ENCODE measurements at regions not wholly inside any gene's neighbourhood (a gene's known extent, or its start where the extent isn't known, plus 50 kb on each side); places are given as distances from the start of the nearest gene placed in this dataset.

DNA sequence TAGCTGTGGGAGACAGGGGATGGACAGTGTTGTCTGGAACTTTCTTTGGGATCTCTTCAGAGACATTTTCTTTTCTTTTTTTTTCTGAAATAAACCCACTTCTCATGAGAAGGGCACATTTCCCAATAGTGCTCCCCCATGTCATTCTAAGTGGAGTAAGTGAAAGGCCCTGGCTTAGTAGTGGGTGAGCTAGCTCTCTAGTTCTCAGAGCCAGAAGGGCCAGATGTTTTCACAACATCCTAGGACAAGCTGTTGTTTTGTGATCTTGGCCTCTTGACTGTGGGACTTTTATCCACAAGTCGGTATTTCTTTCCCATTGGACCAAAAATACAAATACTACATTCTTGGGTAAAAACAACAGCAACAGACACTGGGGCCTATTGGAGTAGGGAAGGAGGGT, 607.7 kb upstream of the TENM4 start:
- TF ChIP-seq, protein P1, sequence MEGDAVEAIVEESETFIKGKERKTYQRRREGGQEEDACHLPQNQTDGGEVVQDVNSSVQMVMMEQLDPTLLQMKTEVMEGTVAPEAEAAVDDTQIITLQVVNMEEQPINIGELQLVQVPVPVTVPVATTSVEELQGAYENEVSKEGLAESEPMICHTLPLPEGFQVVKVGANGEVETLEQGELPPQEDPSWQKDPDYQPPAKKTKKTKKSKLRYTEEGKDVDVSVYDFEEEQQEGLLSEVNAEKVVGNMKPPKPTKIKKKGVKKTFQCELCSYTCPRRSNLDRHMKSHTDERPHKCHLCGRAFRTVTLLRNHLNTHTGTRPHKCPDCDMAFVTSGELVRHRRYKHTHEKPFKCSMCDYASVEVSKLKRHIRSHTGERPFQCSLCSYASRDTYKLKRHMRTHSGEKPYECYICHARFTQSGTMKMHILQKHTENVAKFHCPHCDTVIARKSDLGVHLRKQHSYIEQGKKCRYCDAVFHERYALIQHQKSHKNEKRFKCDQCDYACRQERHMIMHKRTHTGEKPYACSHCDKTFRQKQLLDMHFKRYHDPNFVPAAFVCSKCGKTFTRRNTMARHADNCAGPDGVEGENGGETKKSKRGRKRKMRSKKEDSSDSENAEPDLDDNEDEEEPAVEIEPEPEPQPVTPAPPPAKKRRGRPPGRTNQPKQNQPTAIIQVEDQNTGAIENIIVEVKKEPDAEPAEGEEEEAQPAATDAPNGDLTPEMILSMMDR (IDR thresholded peaks at IDR 0.05): no peak
- no peak for TF ChIP-seq ZFX (IDR thresholded peaks at IDR 0.05; ENCODE audit: borderline replicate concordance)
- no peak overlapping the region for H3K27ac ChIP-seq

DNA sequence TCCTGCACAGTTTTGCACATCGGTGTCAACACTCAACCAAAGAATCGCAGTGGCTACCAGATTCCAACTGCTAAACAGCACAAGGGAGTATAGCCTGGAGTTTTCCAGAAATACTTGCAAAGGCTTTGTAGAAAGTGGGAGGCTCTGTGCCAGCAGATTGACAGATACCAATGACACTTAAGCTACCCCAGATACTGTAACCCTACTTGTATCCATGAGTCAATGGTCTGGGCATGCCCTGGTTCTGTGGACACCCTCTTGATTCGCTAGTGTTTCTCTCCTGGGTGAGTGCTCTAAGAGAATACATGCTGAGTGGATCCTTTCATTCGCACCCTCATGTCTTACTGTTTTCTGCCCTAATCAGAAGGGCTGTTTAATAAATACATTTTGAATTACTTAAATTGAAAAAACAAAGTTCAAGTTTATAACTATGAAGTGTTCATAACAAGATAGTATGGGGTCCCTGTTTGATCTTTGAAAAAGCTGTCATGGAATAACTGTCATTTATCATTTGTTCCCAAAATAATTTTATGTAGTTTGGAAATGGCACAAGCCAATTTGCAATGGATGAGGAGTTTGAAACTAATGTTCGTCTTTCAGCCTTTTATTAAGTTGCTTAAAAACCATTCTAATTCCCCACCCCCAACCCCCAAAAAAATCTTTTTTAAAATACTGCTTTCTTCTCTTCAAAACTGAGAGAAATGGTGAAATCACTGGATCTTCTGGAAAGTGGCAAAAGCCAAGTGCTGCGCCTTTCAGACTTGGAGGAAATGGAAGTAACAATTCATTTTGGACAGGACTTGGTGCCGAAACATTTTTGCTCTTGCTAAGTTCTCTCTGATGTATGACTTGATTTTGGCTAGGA, 600.5 kb upstream of the TENM4 start:
- TF ChIP-seq, protein P1 (IDR thresholded peaks at IDR 0.05): no peak
- no peak for TF ChIP-seq ZFX (IDR thresholded peaks at IDR 0.05; ENCODE audit: borderline replicate concordance)
- H3K27ac ChIP-seq: no peak overlapping the region

DNA sequence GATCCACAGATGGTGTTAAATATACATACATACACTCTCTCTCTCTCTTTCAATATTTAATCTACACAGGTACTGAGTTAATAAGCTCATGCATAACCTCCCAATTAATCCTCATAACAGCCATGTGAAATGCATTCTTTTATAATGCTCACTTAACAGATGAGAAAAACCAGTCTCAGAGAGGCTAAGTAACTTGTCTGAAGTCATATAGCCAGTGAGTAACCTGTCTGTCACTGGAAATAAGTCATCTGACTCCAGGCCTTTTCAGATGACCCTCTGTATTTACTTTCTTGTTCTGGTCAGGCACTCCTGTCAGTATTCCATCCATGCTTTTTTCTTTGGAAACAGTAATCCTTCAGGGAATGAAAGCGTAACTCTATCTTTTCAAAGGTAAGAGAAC, 594.0 kb upstream of the TENM4 start:
- TF ChIP-seq, protein P1 (IDR thresholded peaks at IDR 0.05): no peak
- no peak for TF ChIP-seq ZFX (IDR thresholded peaks at IDR 0.05; ENCODE audit: borderline replicate concordance)
- no peak overlapping the region for H3K27ac ChIP-seq

DNA sequence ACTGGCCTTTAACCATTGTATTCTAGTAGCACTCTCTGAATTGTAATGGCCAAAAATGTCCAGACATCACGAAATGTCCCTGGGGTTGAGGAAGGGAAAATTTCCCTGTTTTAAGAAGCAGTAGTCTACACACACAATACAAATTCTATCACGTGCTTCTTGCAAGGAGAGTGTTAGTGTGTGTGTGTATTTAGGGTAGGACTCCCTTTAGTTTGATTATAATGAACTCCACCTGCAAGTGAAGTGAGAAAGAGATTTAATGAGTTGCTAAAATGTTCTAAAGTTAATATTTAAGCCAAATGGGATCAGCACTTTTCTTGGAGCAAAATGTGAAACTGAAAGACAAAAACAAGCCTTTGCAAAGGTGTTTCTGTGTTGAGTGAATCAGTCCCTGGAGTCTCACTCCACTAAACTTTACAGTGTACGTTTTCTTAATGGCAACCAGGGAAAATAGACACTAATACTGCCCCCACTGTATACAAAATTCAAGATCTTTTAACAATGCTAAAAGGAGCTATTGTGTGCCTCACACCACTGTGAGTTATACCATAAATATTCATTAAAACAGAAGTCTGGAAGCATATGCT, 590.3 kb upstream of the TENM4 start:
- no peak for TF ChIP-seq ZFX (IDR thresholded peaks at IDR 0.05; ENCODE audit: borderline replicate concordance)
- TF ChIP-seq, protein P1 (IDR thresholded peaks at IDR 0.05): no peak
- H3K27ac ChIP-seq: no peak overlapping the region

DNA sequence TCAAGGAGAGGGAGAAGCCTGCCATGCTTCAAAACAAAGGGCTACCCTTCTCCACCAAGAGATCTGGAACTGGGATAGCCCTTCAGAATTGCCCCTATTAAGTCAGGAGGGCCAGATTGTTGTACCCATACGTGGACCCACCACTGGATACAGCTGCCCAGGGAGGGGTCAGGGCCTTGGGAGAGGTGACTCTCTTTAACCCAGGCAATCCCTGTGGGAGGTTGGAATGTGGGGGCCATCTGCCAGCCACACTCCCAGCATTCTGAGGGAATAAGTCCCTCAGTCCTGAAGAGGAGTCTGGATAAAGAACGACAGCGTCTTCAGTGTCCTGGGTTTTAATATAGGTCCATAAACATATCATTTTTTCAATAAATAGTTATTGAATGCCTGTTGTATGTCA, 588.2 kb upstream of the TENM4 start:
- H3K27ac ChIP-seq: no peak overlapping the region
- TF ChIP-seq, protein P1 (IDR thresholded peaks at IDR 0.05): no peak

DNA sequence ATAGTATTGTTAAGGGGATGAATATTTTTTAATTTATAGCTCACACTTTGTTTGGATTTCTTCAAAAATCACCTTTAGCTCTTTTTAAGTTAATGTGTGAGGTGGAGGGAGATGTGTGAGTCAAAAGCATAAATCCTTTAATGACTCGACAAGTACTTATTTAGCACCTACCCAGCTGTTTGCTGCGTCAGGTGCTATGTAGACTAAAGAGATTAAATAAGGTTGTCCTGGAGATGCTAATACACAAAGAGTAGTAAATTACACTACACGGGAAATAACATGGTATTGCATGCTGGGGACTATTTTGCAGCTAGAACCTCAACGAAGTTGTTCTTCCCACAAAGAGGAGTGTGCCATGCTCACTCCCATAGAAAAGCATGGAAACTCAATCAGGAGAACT, 583.3 kb upstream of the TENM4 start:
- H3K27ac ChIP-seq: no peak overlapping the region
- no peak for TF ChIP-seq ZFX (IDR thresholded peaks at IDR 0.05; ENCODE audit: borderline replicate concordance)
- TF ChIP-seq, protein P1 (IDR thresholded peaks at IDR 0.05): no peak

DNA sequence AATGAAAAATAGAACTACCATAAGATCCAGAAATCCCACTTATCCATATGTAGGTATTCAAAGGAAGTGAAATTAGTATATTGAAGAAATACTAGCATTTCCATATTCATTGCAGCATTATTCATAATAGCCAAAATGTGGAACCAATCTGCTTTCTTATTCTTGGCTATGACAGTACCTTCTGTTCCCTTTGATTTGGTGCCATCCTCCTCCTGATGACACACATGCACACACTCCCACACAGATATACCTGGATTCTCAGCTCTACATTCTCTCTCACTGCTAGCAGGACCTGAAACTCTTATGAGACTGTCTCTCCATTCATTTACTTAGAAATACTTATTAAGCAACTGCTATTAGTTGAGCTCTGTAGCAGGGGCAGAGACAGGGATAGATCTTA, 582.6 kb upstream of the TENM4 start:
- H3K27ac ChIP-seq: no peak overlapping the region
- TF ChIP-seq, protein P1 (IDR thresholded peaks at IDR 0.05): no peak
- no peak for TF ChIP-seq ZFX (IDR thresholded peaks at IDR 0.05; ENCODE audit: borderline replicate concordance)
